ENCODE measurements at regions not wholly inside any gene's neighbourhood (a gene's known extent, or its start where the extent isn't known, plus 50 kb on each side); places are given as distances from the start of the nearest gene placed in this dataset.
"Not testable (repeated sequence)": the region's sequence is repeated elsewhere in the genome, so short reads cannot be mapped to it uniquely, and the experiment has no call there.

DNA sequence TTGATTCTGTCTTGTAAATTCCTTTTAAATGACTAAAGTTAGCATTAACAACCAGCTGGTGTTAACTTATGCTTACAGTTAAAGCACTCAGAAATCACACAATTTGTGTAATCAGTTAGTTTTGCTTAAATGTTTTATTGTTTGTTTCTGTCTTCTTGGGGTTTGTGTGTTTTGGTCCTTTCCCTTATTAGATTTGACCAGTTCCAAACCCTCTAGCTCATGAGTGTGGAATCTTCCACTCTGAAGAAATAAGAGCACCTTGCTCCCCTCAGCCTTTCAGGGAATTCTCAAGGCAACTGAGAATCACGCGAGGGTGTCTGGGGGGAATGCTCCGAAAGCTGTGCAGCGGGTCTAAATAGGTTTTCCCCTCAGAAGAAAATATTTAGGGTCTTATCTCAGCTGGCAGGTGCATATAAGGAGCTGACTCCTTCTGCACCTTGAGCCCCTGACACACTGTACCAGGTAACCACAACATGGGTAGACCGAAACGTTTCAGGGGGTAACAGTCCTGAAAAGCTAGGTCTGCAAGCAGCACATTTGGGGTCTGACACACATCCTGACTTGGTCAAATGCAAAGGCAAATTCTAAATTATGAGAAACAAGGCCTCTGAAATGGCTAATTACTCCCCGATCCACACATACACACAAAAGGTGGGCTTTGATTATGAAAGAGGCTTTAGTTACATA, 188.1 kb upstream of the ETV3 start:
- no peak for DNase-seq

DNA sequence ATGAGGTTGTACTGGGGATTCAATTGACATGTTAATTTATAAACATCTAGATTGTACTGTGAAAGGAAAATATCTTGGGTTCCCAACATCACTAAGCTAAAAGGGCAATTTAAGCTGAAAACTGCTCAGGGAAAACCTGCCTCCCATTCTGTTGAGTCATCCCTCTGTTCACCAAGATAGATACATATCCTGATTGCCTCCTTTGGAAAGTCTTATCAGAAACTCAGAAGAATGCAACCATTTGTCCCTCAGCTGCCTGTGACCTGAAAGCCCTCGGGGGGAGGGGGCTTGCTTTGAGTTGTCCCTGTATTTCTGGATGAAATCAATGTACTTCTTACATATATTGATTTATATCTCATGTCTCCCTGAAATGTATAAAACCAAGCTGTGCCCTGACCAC, 187.0 kb upstream of the ETV3 start:
- no peak for DNase-seq

DNA sequence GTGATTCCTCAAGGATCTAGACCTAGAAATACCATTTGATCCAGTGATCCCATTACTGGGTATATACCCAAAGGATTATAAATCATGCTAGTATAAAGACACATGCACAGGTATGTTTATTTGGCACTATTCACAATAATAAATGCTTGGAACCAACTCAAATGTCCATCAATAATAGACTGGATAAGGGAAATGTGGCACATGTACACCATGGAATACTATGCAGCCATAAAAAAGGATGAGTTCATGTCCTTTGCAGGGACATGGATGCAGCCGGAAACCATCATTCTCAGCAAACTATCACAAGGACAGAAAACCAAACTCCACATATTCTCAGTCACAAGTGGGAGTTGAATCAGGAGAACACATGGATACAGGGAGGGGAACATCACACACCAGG, 183.8 kb upstream of the ETV3 start:
- DNase-seq: not testable (repeated sequence)

DNA sequence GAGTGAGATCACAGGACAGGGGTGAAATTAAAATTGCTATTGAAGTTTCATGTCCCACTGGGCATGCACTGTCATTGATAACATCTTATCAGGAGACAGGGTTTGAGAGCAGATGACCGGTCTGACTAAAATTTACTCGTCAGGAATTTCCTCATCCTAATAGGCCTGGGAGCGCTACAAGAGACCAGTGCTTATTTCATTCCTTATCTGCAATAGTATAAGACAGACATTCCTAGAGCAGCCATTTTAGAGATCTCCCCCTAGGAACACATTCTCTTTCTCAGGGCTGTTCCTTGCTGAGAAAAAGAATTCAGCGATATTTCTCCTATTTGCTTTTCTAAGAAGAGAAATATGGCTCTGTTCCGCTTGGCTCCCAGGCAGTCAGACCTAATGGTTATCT, 181.4 kb upstream of the ETV3 start:
- no peak for DNase-seq

DNA sequence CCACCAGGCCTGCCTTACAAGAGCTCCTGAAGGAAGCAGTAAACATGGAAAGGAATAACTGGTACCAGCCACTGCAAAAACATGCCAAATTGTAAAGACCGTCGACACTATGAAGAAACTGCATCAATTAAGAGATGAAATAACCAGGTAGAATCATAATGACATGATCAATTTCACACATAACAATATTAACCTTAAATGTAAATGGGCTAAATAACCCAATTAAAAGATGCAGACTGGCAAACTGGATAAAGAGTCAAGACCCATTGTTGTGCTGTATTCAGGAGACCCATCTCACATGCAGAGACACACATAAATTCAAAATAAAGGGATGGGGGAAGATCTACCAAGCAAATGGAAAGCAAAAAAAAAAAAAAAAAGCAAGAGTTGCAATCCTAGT, 179.0 kb upstream of the ETV3 start:
- DNase-seq: not testable (repeated sequence)

DNA sequence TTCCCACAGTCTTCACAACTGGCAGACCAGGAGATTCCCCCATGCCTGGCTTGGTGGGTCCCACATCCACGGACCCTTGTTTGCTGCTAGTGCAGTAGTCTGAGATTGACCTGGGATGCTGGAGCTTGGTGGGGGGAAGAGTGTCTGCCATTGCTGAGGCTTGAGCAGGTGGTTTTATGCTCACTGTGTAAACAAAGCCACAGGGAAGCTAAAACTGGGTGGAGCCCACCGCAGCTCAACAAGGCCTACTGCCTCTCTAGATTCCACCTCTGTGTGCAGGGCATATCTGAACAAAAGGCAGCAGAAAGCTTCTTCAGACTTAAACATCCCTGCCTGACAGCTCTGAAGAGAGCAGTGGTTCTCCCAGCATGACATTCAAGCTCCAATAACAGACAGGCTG, 177.3 kb upstream of the ETV3 start:
- DNase-seq: no peak

DNA sequence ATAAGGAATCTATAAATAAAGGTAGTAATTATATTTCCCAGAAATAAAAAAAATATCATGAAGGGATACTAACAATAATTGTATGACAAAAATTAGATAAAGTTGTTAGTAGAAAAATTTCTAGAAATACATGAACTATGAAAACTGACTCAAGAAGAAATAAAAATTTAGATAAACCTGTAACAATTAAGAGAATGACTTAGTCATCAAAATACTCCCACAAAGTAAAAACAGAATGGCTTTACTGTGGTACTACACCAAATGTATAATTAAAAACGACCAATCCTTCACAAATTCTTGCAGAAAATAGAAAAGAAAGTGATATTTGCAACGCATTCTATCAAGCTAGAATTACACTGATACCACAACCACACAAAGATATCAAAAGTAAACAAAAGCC, 176.2 kb upstream of the ETV3 start:
- DNase-seq: no peak

DNA sequence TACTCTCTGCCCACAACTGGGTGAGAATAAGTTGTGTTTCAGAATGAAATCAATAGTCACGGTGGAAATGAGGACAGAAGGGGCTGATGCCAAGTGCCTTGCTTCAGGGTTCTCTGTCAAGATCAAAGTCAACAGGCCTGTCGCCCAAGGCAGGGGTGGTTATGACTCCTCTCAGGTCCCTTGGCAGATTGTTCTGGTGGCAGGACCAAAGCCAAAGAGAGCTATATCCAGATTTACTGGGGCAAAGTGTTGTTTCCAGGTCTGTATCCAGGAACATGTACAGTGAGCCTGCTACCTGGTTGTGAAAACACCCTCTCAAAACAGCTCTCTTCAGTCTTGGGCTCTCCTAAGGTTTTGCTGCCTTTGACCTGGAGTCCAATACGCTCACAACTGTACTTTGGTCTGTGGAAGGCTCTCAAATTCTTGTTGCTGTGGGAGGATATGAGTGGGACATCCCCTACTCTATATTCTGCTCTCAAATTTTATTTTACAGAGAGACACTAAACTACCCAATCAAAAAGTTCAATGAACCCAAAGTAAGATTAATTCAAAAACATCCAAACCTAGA, 175.1 kb upstream of the ETV3 start:
- no peak for DNase-seq

DNA sequence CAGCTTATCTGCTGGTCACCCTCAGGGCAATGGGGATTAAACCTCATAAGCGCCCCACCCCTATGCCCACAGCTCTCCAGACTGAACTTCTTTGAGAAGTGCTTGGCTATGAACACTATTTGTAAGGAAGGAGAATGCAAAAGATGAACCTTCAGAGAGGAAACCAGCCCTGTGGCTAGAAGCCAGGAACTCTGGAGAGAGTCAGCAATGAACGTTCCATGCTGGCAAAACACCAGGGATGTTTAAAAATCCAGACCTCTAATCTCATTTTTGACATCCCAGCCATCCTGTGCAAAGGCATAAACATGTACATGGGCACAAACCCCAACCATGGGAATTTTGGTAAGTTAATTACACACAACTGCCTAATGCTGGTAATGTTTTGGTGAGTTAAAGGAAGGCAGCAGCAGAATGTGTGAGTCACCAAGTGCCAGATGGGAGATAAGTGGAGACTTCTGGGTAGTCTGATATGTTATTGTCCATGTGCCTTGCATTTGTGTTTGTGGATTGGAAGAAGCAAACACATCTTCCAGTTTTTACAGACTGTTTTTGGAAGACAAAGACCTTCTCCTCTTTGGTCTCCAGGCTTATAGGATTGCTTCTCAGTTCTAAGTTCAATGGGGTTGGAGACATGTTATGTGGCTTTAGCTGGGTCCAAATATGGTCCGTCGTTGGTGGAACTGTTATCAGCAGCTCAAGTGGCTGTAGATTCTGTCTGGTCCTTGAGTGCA, 174.1 kb upstream of the ETV3 start:
- DNase-seq: no peak

DNA sequence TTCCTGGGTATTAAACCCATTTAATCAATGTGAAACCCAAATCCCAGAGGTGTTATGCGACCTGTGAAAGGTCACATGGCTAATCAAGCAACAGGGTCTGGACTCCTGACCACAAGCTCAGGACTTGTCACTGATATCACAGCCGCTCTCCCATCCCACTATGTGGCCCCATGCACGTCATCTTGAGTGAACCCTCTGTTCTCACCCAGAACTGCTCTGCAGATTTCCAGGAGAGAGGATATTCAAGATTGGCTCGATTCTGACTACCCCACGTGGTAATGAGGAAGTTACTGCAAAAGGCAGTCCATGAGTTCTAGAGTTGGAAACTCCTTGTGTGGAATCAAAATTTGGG, 173.5 kb upstream of the ETV3 start:
- DNase-seq: no peak

DNA sequence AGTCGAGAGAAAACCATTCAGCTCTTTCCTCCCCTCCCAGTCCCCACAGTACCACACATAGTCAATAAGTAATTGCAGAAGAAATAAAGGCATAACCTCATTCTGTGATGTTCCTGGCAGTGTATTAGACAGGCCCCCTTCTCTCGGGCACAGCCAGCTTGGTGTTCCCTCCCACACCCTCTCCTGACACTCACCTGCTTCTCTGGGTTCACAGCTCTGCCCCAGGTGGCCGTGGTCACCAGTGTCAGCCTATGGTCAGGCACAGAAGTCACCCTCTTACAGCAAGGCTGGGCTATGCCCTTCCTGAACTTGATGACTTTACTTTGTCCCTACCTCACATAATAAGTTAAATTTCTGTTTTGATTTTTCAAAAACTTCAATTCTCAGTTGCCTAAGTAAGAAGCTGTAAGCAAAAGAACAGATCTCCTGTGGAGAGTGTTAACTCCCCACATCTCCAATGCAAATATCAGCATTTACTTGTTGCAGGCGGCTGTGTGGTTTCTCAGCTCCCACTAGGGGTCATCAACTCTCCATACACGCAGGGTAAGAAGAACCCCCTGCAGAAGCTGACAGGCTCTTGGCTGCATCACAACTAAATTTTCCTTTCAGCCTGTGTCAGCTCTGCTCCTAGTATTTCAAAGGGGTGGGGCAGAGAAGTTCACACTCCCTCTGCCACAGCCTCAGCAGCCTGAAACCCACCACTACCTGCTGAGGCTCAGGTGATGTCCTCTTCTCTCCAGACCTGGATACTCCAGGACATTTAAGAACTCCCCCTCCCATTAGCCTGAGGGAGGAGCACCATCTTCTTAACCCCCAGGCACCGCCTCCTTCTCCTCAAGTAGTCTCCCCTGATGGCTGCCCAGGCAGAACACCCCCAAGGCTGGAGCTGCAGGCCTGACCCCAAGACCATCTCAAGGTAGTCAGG, 172.9 kb upstream of the ETV3 start:
- peak; percentile 20 to 21 for DNase-seq

DNA sequence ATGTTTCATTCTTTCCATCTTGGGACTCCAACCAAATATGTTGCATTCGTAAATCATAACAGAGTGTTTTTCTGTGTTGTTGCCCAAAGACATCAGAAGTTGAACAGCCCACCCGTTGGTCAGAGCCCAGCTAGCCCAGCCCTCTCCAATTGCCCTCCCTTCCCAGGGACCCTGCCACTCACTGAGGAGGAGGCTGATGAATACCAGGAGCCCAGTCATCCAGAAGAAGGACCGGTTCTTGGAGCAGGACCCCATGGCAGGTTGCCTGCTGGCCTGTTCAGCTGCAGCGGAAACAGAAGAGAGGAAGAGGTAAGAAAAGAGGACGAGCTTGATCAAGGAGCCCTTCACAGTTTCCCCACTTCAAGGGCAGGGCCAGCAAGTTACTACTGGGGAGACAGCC, 172.2 kb upstream of the ETV3 start:
- DNase-seq: no peak

DNA sequence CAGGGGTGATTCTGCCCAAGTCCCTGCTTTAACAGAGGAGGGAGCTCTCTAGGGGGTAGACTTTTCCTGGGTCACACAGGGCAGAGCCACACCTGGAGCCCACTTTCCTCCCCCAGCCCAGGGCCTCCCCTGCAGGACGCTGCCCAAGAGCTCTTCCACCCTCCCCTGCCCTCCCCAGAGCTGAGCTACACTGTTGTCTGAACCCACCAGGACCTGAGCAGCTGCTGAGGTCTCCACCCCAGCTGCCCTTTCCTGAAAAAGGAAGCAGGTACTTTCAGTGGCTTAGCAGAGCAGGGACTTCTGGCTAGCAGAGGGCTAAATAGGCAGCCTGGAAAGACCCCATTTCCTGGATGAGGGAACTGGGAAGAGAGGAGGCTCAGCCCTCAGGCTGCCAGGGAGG, 169.3 kb upstream of the ETV3 start:
- DNase-seq: no peak

DNA sequence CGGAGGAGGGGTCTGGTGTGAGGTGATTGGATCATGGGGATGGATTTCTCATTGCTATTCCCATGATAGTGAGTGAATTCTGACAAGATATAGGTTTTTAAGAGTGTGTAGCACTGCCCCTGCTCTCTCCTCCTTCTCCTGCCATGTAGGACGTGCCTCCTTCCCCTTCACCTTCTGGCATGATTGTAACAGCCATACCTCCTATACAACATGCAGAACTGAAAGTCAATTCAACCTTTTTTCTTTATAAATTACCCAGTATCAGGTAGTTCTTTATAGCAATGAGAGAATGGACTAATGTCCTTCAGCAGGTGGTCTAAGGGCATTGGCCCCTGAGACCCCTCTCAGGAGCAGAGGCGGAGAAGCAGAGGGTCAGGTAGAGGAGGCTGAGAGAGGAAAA, 168.7 kb upstream of the ETV3 start:
- no peak for DNase-seq

DNA sequence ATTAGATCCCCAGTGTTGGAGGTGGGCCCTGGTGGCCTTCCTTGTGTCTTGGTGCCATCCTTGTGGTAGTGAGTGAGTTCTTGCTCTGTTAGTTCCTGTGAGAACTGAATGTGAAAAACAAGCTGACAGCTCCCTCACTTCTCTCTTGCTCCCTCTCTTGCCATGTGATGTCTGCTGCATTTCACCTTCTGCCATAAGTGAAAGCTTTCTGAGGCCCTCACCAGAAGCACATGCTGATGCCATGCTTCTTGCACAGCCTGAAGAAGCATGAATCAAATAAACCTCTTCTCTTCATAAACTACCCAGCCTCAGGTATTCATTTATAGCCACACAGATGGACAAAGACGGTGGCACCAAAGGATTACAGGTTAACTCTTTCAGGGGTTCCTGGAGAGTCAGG, 166.1 kb upstream of the ETV3 start:
- DNase-seq: no peak

DNA sequence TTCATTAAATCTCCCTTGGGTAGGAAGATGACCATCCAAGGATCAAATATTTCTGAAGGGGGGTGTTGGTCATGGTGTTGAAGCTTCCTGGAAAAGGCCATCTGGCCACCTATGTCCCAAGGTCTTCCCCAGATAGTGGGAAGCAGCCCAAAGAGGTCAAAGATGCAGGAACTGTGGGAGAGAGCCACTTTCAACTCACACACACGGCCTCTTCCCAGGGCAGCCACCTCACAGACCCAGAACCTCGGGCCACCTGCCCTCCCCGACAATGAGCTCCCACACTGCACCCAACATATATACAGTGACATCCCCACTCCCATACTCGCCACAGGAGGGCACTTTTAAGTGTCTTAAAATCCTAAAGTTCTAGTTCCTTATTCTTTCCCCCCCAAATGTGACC, 164.5 kb upstream of the ETV3 start:
- no peak for DNase-seq

DNA sequence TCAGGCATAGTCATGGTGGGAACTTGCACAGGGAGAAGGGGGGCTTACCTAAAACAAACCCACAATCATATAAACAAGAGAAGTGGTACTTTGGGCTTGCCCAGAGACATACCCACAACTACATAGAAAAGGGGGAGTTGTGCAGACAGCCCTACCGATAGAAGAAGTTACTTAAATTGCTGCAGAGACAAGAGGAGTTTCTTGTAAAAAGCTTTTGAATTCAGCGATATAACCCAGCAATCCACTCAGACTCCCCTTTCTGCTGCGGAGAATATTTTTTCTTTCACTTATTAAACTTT, 164.0 kb upstream of the ETV3 start:
- no peak for DNase-seq

DNA sequence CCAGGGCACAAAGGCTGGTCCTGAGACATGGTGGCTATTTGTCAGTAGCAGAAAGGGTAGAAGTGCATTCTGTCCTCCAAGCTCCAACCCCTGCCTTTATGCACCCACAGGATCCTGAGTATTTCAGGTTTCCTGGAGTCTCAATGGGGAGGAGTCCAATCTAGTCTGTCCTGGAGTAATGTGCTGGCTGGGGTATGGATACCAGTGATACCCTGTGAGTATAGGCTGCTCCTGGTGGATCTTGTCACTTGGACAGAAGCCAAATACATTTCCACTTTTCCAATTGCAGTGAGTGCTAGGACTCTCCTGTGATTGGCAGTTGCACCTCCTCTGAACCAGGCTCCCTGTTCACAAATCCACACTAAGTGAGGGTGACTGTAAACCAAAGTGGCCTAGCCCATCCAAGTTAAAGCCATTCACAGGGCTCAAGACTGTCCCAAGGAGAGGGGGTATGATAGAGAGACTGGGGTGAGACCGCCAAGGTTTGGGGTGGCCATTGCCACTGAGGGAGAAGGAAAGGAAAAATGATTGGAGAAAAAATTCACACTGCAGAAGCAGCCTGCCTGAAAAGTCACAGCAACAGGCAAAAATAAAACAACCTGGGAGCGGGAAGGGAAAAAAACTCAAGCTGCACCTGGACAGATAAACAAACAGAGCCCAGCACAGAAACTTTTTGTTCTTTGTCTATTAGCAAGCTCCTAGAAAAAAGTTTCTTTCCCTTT, 163.4 kb upstream of the ETV3 start:
- no peak for DNase-seq

DNA sequence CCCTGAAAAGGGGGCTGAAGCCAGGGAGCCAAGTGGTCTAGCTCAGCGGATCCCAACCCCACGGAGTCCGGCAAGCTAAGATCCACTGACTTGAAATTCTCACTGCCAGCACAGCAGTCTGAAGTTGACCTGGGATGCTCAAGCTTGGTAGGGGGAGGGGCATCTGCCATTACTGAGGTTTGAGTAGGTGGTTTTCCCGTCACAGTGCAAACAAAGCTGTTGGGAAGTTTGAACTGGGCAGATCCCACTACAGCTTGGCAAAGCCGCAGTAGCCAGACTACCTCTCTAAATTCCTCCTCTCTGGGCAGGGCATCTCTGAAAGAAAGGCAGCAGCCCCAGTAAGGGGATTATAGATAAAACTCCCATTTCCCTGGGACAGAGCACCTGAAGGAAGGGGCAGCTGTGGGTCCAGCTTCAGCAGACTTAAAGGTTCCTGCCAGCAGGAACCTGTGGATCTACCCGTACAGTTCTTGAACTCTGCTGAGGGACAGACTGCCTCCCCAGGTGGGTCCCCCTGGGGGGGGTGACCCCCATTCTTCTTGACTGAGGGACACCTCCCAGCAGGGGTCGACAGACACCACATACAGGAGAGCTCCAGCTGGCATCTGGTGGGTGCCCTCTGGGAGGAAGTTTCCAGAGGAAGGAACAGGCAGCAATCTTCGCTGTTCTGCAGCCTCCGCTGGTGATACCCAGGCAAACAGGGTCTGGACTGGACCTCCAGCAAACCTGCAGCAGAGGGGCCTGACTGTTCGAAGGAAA, 156.4 kb upstream of the ETV3 start:
- not testable (repeated sequence) for DNase-seq

DNA sequence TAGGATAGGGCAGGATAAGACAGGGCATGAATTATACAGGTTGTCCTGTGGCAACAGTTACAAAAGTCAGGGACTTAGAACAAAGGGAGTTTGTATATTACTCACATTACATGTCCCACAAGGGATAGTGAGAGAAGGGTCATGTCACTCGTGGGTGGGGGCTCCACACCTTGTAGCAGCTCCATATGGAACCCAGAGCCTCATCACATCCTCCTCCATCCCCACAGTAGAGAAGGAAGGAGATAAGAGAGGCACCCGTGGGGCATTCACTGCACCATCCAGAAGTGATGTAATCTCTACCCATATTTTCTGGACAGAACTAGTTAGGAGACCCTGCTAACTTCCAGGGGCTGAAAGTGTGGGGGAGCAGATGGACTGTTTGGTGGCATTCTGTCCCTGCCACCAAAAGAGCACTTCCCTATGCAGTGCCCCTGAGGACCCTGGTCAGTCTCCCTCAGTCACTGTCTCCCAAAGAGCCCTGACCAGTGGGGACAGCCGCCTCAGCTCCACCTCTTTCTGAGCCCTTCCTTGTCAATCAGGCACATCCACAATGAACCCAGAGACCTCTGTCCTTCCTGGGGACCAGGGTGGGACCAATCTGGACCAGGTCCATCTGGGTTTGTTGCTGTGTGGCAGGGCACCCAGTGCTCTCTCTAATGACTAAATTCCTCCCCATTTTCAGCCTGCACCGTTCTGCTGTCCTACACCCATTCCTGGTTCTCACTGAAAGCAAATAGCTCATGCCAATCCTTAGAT, 154.8 kb upstream of the ETV3 start:
- DNase-seq: no peak

DNA sequence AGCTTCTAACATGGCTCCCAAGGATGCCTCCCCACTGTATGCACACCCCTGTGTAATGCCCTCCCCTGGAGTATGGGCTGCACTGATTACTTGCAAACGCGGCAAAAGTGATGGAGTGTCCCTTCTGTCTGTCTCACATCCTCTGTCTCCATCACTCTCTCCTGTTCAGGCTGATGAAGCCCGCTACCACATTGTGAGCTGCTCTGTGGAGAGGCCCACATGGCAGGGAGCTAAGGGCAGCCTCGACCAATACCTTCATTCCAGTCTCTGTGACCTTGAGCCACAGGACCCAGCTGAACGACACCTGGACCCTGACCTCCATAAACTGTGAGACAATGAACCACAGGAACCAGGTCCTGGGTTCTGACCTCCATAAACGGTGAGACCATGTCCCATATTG, 154.1 kb upstream of the ETV3 start:
- no peak for DNase-seq

Data from right lung (tissue), 2 donors.